ENCODE measurements at regions not wholly inside any gene's neighbourhood (a gene's known extent, or its start where the extent isn't known, plus 50 kb on each side); places are given as distances from the start of the nearest gene placed in this dataset.

DNA sequence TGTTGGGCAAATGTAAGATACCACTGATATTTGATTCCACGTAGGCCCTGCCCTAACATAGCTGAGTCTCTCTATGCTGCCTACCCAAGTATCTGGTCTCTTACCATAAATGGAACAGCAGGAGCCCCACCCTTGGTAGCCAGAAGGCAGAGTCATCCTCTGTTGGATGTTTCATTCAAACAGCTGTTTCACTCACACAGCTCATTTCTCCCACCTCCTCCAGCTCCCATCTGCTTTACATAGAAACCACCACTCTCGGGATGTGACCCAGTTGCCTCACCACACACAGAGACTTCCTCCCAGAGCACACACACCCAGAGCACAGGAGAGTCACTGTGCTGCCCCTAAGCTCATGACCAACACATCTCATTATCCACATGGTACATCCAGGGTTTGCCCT is 165.3 kb downstream of the TMEM167A start:
- Histone ChIP-seq H3K9ac (ENCODE audit: low read length) (no peak overlapping the region), H3K4me2 (ENCODE audit: low read length) (no peak overlapping the region), H3K79me2 (ENCODE audit: low read length) (no peaks in the 10 kb centered on the region), H3K4me3 (ENCODE audit: low read length) (no peak overlapping the region), H4K20me1 (ENCODE audit: insufficient read depth, low read length) (no peaks in the 10 kb centered on the region), H2AFZ (ENCODE audit: low read depth, low read length) (no peak overlapping the region), H3K4me1 (ENCODE audit: low read length) (peaks cover 1% of the 10 kb centered on the region; the same call in 1 of the 2 replicates), H3K27ac (ENCODE audit: low read length) (no peak overlapping the region), H3K27me3 (ENCODE audit: low read depth, low read length) (no peaks in the 10 kb centered on the region), H3K9me3 (ENCODE audit: insufficient read depth, low read length) (peaks cover 4% of the 10 kb centered on the region), H3K36me3 (replicated peaks; ENCODE audit: low read depth, low read length) (peaks cover 6% of the 10 kb centered on the region)
- no peak for TF ChIP-seq EZH2phosphoT487 (IDR thresholded peaks at IDR 0.05; ENCODE audit: low read depth)
- TF ChIP-seq, protein P1, sequence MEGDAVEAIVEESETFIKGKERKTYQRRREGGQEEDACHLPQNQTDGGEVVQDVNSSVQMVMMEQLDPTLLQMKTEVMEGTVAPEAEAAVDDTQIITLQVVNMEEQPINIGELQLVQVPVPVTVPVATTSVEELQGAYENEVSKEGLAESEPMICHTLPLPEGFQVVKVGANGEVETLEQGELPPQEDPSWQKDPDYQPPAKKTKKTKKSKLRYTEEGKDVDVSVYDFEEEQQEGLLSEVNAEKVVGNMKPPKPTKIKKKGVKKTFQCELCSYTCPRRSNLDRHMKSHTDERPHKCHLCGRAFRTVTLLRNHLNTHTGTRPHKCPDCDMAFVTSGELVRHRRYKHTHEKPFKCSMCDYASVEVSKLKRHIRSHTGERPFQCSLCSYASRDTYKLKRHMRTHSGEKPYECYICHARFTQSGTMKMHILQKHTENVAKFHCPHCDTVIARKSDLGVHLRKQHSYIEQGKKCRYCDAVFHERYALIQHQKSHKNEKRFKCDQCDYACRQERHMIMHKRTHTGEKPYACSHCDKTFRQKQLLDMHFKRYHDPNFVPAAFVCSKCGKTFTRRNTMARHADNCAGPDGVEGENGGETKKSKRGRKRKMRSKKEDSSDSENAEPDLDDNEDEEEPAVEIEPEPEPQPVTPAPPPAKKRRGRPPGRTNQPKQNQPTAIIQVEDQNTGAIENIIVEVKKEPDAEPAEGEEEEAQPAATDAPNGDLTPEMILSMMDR (IDR thresholded peaks at IDR 0.05; ENCODE audit: low read depth, low read length): no peak

- Histone ChIP-seq H3K36me3 (replicated peaks; ENCODE audit: low read depth, low read length) (no peaks in the 10 kb centered on the region), H2AFZ (ENCODE audit: low read depth, low read length) (no peak overlapping the region), H3K4me3 (ENCODE audit: low read length) (no peak overlapping the region), H3K27me3 (ENCODE audit: low read depth, low read length) (no peaks in the 10 kb centered on the region), H3K4me1 (ENCODE audit: low read length) (no peaks in the 10 kb centered on the region), H3K4me2 (ENCODE audit: low read length) (no peak overlapping the region), H3K9ac (ENCODE audit: low read length) (no peak overlapping the region), H4K20me1 (ENCODE audit: insufficient read depth, low read length) (no peaks in the 10 kb centered on the region), H3K27ac (ENCODE audit: low read length) (no peak overlapping the region), H3K9me3 (ENCODE audit: insufficient read depth, low read length) (no peaks in the 10 kb centered on the region), H3K79me2 (ENCODE audit: low read length) (no peaks in the 10 kb centered on the region)
- TF ChIP-seq, protein P1 (IDR thresholded peaks at IDR 0.05; ENCODE audit: low read depth, low read length): no peak
- TF ChIP-seq EZH2phosphoT487 (IDR thresholded peaks at IDR 0.05; ENCODE audit: low read depth): no peak
These were observed 166.3 kb downstream of the TMEM167A start for GRCh38 chr5:82910905-82911304.

- TF ChIP-seq EZH2phosphoT487 (IDR thresholded peaks at IDR 0.05; ENCODE audit: low read depth): no peak
- TF ChIP-seq, protein P1 (IDR thresholded peaks at IDR 0.05; ENCODE audit: low read depth, low read length): no peak
These were observed 166.7 kb downstream of the TMEM167A start for GRCh38 chr5:82910491-82910890.

DNA sequence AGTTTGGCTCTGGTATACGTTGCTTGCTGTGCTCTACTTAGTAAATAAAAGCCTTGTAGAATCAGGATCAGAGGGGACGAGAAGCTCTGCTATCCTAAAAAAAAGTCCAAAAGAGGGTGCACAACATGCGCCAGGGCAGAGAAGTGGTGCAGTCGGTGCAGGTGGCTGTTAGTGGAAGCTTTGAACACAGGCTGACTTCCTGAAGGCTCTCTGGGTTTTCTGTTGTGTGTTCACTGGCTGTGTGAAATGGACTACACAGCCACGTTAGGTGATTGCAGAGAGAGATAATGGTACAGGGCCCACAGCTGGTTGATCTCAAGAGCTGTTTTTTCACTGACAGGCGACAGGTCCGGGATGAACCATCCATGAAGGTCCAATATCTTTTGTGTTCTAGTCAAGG is 167.4 kb downstream of the TMEM167A start:
- Histone ChIP-seq H3K9me3 (ENCODE audit: insufficient read depth, low read length) (no peaks in the 10 kb centered on the region), H2AFZ (ENCODE audit: low read depth, low read length) (no peak overlapping the region), H3K4me3 (ENCODE audit: low read length) (no peak overlapping the region), H3K4me1 (ENCODE audit: low read length) (no peaks in the 10 kb centered on the region), H3K79me2 (ENCODE audit: low read length) (no peaks in the 10 kb centered on the region), H3K9ac (ENCODE audit: low read length) (no peak overlapping the region), H4K20me1 (ENCODE audit: insufficient read depth, low read length) (no peaks in the 10 kb centered on the region), H3K36me3 (replicated peaks; ENCODE audit: low read depth, low read length) (no peaks in the 10 kb centered on the region), H3K27me3 (ENCODE audit: low read depth, low read length) (no peaks in the 10 kb centered on the region), H3K4me2 (ENCODE audit: low read length) (no peak overlapping the region), H3K27ac (ENCODE audit: low read length) (no peak overlapping the region)
- TF ChIP-seq EZH2phosphoT487 (IDR thresholded peaks at IDR 0.05; ENCODE audit: low read depth): no peak
- TF ChIP-seq, protein P1 (IDR thresholded peaks at IDR 0.05; ENCODE audit: low read depth, low read length): no peak

More at GRCh38 chr5:82910491-82910890, 166.7 kb downstream of the TMEM167A start:
- Histone ChIP-seq H3K27me3 (ENCODE audit: low read depth, low read length) (no peaks in the 10 kb centered on the region), H3K36me3 (replicated peaks; ENCODE audit: low read depth, low read length) (no peaks in the 10 kb centered on the region), H3K9ac (ENCODE audit: low read length) (no peak overlapping the region), H2AFZ (ENCODE audit: low read depth, low read length) (no peak overlapping the region), H3K27ac (ENCODE audit: low read length) (no peak overlapping the region), H3K4me2 (ENCODE audit: low read length) (no peak overlapping the region), H3K79me2 (ENCODE audit: low read length) (no peaks in the 10 kb centered on the region), H3K9me3 (ENCODE audit: insufficient read depth, low read length) (no peaks in the 10 kb centered on the region), H4K20me1 (ENCODE audit: insufficient read depth, low read length) (no peaks in the 10 kb centered on the region), H3K4me1 (ENCODE audit: low read length) (no peaks in the 10 kb centered on the region), H3K4me3 (ENCODE audit: low read length) (no peak overlapping the region)
